ENCODE measurements at regions not wholly inside any gene's neighbourhood (a gene's known extent, or its start where the extent isn't known, plus 50 kb on each side); places are given as distances from the start of the nearest gene placed in this dataset.

DNA sequence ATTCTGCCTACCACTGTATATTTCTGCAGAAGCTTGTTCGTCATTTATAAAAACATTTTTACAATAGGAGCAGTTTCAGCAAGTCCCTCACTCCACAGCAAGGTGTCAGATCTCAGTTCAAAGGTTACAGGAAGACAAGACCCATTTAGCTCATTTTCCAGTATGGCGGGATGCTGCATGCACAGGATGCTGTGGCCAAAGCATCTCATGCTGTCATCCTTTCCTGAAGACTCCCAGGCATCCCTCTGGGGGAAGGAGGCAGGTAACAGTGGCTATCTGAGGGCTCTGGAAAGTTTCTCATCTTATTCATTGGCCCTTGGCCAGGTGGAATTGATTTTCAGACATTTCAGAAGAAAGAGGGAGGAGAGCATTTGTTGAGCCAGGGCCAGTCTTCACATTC is 539.3 kb upstream of the CDH5 start:
- TF ChIP-seq CTCF (IDR thresholded peaks at IDR 0.05) (no peak), POLR2AphosphoS5 (IDR thresholded peaks at IDR 0.05) (no peak), POLR2A (IDR thresholded peaks at IDR 0.05) (no peak)
